ENCODE measurements at regions not wholly inside any gene's neighbourhood (a gene's known extent, or its start where the extent isn't known, plus 50 kb on each side); places are given as distances from the start of the nearest gene placed in this dataset.

DNA sequence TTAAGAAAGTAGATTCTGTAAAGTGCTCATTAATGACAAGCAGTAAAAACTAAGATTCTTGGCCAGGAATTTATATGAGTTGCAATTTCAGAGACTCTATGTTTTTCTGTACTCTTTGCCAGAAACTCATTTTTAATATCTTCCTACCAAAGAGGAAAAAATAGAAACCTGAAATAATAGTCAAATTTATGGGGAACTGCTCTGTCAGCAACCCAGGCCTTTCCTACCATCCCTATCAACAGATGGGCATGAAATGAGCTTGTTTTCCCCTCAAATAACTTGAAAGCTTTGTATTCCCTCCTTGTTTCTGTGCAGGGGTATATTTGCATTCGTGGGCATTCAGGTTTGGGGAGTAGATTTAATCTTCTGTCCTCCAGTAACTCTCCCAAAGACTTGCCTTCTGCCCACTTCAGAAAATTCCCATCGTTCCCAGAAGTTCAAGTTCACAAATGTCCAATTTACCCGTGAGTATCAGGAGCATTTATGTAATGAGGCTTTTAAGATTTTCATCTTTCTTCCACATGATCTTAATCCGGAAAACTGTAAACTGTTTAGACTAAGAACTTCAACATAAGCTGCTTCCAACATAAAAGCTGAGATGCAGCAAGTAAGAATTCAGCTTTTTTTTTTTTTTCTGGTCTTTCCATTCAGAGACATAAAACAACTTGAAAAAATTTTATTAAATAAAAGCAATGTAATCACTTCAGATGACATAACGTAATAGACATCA is 363.1 kb downstream of the EFNB2 start:
- no peak for DNase-seq (ENCODE audit: low spot score)

DNA sequence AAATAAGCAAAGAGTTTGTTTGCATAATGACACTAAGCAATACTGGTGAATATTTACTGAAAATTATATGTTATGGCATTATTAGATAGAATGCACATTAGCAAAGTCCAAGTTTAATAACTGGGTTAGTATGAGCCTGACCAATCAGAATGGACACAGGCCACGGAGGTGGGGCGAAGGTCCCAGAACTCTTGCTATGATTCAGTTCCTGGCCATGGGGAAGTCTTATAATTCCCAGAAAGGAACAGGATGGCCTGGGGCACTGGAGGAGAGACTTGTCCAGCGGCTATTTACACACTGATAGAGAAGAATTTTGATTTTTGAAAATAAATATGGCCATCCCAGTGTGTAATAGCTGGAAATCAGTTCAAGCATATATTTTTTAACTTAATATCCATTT is 372.0 kb downstream of the EFNB2 start:
- no peak for DNase-seq (ENCODE audit: low spot score)

DNA sequence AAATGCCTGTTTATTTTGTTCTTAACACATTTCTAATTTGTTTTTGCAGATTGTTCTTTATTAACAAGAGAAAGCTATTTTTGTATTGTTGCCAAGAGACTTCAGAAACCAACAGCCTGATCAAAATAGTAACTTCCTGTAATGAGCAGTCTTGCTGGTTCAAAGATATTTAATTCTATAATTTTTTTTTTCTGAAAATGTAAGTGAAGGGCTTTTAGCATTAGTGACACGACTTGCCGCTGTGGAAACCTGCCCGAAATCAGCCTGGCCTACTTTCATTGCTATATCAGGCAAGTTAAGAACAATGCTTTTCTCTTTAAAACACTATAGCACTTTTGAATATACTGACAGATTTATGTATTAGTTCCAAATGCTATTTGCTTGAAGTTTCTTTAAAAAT is 374.3 kb downstream of the EFNB2 start:
- no peak for DNase-seq (ENCODE audit: low spot score)

DNA sequence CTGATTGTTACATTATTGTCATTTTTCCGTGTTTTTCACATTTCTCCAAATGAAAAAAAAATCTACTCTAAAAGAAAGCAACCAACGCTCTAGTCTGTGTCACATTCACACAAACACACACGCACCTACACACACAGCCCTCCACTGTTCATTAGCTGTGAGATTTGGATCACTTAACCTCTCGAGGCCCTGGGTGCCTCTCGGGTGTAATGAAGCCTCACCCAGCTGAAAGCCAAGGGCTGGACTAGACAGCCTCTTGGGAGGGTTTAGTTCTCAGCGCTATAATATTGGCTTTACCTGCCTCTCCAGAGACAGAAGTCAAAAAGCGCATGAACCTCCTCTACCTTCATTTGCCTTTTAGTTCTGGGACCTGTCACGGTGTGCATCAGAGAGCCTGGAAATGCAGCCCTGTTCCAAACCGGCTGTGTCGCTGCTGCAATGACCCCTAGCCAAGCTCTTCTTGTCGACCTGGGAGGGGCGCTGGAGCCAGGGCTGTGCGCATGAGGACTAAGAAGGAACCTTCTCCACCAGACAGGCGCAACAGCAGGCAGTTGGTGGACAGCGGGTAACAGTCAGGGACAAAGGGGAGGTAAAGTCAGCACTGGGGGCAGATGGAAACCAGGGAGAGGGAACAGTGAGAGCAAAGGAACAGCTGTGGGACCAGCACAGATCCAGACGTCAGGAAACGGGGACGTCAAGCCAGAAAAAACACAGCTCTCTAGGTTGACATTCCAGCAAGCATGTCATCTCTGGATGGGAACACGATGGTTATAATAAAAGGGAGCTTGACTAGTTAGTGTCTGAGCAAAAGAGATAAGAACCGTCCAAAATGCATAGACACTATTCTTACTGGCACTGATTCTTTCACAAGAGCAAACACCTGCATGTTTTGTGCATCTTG is 375.9 kb downstream of the EFNB2 start:
- no peak for DNase-seq (ENCODE audit: low spot score)

DNA sequence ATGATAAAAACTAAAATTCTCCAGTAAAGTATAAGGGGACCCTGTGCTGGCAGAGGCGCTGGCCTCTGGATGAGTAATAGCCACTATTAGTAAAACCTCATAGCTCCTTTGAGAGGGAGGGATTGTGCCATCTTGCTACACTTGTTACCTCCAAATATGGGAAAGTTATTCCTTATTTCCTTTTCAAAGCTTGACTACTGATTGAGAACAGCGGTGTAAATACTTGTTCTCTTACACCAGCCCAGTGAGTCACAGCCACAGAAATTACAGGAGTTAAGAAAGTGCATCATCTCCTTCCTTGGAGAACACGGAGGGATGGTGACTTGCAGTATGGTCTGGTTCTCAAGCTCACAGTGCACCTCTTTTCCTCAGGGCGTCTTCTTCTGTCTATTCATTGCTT is 379.0 kb downstream of the EFNB2 start:
- DNase-seq (ENCODE audit: low spot score), result peak; percentile 56

DNA sequence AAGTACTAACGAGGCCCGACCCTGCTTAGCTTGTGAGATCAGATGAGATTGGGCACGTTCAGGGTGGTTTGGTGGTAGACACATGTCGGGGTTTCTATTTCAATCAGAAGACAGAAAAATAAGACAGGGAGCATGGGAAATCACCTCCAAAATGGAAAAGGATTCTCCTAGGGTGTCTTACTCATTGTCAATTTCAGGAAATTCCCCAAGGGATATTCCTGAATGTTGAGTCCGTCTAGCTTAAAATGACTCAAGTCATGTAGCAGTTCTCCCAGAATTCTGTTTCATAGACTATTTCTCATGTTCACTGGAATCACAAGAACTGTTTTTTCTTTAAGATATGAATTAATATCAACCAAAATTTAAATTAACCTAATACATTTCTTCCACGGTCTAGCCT is 380.1 kb downstream of the EFNB2 start:
- no peak for DNase-seq (ENCODE audit: low spot score)

DNA sequence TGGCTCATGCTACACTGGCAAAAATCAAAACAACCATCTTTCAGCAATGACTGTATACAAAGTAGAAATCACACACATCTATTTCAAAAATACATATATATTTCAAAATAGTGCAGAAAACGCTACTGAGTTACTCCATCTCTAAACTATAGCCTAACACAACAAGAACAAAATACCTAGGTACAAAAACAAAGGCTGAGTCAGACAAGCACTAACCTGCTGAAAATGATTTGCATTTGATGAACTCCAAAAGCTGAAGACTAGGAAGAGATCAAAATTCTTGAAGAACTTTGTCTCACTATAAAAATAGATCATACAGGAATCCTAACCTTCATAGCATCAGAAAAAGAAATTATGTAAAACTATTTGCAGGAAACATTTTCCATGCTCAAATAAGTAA is 381.6 kb downstream of the EFNB2 start:
- DNase-seq (ENCODE audit: low spot score), result no peak

DNA sequence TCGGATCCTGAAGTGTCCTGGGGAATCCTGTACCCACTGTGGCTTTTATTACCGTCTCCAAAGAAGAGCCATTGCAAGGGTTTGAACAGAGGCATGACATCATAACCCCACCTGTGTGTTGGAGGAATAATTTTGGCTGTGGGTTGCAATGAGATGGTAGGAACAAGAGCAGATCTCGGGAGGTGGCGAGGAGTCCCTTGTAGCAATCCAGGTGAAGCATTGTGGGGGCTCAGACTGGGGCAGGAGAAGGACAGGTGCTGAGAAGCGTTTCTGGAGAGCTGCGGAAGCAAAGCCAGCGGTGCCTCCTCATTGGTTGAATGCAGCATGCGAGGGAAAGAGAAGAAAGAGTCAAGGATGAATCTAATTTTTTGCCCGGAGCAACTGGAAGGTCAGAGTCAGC is 382.4 kb downstream of the EFNB2 start:
- no peak for DNase-seq (ENCODE audit: low spot score)

DNA sequence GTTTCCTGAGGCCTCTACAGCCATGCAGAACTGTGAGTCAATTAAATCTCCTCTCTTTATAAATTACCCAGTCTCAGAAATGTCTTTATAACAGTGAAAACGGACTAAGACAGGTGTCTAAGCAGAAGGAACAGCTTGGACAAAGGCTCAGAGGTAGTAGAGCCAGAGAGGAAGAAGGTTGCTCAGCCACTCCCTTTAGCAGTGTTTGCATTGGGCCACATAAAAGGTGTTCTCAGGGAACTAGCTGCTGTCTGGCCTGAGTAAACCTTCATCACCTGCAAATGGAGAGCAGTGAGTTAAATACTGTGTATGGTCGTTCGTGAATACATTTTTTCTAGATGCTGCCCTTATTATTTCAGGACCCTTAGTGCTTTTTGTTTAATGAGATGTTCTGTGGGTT is 383.4 kb downstream of the EFNB2 start:
- no peak for DNase-seq (ENCODE audit: low spot score)

DNA sequence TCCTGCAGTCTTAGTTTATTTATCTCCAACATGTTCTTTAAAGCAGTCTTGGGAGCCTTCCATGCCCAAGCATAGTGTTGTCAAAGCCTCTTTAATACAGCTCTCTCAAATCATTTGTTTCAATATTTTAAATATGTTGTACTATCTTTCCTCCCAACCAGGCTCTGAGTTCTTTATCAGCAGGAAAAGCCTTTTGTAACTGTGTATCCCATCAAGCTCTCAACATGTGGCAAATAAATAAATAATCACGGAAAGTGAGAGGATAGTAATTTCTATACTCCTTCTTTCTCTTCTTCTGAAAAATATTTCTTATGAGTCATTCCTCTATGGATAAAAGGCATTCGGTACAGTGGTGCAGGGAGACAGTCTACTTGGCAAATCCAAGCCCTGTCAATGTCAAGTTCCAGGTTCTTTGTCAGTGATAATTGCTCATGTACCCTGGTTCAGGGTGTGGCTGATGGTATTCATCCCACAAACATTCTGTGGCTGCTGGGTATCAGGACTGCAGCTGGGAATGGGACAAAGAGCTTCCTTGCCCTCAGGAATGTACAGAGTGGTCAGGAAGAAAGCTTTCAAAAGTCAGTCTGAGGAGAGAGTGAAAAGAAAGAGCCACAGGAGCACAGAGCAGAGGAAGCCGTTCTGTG is 384.3 kb downstream of the EFNB2 start:
- DNase-seq (ENCODE audit: low spot score), result peak; percentile 71

DNA sequence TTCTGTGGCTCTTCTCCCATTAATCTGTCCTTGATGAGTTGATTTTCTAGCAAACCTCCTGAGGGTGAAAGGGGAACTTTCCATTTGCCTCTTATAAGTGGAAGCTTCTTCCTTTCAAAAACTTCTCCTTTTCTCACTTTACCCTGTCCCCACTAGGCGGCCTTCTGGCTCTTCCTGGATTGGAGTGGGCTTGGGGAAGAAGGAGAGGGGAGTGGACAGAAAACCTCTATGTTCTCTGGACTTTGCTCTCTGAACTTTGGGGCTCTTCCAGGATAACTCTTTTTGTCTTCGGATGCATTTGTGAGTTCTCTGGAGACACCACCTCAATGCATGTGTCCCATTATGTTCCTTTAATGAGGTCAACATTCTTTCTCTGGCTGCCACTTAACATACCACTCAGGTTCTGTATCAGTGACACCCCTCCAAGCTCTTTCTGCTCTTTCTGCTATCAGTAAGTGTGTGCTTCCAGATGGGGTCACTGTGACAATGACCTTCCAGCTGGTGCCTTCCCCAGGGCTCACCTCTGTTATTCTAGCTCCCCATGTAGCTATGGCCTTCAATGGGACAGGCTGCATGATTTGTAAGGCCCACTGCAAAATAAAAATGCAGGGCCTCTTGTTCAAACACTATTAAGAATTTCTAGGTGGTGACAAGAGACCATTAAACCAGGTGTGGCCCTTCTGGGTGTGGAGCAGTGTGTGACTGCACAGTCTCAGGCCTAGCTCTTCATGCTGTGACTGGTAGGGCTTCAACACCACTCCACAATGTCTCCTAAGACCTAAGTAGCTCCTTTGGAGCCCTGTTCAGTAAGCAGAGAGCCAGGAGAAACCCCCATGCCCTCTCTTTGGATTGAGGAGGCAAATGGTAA is 389.2 kb downstream of the EFNB2 start:
- no peak for DNase-seq (ENCODE audit: low spot score)

DNA sequence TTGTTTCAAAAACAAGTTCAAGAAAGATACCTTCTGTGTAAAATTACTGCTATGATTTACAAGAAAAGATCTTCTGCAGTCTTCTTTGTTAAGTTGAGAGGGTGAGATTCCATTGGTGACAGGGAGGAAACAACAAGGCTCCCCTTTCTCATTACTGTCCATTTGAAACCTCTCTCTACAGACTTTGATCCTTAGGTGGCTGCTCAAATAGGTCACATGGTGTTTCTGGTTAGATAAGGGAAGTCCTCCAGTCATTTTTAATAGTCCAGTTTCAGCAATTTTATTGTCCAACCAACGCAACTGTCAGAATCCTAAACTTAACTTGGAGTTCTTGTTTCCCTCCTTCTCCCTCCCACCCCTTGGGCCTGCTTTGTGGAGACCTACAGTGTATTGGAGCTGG is 390.4 kb downstream of the EFNB2 start:
- no peak for DNase-seq (ENCODE audit: low spot score)

DNA sequence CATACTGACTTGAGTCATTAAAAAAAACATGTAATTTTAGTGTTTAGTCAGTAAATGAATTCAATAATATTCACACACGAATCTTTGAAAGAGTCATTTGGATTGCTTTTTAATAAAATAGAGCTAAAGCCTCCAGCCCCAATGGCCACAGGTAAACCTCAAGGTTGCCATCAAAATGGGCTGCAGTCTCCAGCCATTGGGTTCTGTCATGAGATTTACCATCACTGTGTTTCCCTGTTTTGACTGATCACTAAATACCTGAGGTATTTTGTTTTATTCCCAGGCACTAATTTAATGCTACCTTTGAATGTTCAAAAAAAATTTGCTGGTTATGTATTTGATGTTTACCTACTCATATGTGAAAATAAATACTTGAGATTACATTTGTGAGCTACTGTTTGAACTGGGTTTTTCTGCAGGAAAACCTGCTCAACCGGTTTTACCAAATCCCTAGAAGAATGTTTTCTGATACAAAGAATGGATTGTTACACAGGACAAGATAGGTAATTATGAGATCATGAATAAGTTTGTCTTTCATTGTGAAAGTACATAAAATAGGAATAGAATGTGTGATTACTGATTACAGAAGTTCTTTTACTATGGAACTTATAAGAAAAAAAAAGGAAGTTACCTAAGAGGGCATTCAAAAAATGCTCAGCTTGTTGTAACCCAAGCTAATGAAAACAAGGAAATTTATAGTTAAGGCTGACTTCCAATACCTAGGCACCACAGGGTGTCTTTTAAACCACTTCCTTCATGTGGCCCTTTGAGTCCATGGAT is 391.3 kb downstream of the EFNB2 start:
- no peak for DNase-seq (ENCODE audit: low spot score)

DNA sequence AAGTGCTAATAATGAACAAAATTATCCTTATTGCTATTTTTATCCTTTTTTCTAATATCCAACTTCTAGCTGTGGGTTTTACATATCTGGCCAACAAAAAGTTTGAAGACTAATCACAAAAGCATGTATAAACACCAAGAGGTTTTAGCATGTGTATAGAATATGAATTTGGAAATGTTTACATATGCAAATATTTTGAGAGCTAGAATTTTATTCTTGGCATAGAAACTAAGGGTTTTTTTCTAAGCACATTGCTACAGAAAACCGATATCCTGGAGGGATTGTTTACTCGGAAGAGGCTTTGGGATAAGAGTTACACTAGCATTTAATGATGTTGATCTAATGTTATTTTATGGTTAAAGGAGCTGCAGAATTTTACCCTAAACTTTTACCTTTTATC is 392.1 kb downstream of the EFNB2 start:
- peak; percentile 28 for DNase-seq (ENCODE audit: low spot score)

DNA sequence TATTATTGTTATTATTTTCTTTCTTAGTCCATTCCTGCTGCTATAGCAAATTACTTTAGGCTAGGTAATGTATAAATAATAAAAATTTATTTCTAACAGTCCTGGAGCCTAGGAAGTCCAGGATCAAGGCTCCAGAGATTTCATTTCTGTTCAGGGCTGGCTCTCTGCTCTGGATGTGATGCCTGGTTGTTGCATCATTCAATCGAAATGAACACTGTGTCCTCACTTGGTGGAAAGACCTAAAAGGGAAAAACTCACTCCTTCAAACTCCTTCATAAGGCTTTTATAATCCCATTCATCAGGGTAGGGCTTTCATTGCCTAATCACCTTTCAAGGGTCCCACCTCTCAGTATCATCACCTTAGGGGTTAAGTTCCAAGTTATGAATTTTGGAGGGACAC is 395.0 kb downstream of the EFNB2 start:
- DNase-seq (ENCODE audit: low spot score), result no peak

DNA sequence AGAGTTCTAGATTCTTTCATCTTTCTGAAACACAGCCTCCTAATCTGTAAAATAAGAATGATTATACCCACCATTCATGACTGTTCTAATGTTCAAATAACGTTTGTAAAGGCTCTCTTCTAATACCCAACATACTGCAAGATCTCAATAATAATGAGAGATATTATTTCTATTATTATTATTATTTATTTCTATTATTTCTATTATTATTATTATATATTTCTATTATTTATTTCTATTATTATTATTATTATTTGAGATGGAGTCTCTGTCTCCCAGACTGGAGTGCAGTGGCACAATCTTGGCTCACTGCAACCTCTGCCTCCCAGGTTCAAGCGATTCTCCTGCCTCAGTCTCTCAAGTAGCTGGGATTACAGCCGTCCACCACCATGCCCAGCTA is 395.5 kb downstream of the EFNB2 start:
- no peak for DNase-seq (ENCODE audit: low spot score)

DNA sequence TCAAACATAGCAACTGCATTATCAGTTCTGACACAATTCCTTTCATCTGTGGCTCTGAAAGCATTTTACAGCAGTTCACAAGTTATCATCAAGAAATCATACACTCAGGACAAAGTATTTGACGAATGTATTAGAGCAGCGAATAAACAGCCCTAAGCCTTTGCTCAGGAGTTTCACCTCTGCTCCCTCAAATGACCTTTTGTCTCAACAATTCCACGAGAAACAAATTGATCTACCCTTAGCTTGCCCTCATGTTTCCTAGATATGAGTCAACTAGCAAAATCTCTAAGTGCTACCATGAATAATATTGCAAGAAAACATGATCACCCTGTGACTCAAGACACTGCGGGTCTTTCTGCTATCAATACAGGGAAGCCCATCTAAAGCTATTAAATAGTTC is 396.1 kb downstream of the EFNB2 start:
- DNase-seq (ENCODE audit: low spot score), result no peak

DNA sequence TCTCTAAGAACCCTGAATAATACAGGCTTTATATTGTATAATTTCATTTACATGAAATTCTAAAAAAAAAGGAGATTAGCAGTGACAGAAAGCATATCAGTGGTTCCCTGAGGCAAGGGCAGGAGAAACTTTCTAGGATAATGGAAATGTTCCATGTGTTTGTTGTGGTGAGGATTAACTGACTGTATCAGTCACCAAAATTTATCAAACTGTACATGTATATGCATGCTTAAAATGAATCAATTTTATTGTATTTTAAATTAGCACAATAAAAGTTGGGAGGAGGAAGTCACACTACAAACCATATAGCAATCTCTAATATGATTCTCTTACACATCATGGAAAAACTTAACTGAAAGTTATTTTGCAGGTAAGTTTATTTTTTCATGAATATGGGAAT is 396.8 kb downstream of the EFNB2 start:
- DNase-seq (ENCODE audit: low spot score), result no peak

DNA sequence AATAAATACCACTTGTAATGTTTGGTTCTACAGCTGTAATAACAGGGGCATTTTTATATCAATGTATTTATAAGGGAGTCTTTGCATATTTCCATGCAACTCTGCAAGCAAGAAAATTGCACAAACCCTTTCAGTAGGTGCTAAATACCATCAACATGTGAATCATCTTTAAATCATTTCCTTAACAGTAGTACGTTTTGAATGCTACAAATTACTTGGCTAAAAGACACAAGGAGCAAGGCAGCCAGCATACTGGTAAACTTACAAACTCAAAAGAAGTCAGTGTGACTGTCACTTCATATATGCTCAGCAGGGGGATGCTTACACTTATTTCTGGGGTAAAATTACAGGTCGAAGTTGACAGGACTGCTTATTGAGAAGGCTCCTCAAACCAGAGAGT is 402.4 kb downstream of the EFNB2 start:
- DNase-seq (ENCODE audit: low spot score), result peak; percentile 14

DNA sequence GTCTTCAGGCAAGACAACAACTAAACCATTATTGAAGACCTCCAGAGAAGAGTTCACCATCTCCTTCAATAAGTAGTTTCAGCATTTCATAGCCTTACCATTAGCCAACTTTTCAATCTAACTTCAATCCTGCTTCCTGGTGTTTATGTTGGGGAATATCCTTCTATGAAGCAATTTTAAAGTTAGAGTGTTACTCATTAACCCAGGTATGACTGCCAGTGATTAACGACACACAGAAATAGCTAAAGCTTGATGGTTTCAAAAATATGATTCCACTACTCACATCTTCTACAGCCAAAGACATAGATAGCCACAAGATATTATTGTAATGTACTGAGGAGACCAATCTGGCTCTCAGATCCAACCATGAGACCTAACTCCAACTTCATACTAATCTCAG is 403.2 kb downstream of the EFNB2 start:
- no peak for DNase-seq (ENCODE audit: low spot score)

DNA sequence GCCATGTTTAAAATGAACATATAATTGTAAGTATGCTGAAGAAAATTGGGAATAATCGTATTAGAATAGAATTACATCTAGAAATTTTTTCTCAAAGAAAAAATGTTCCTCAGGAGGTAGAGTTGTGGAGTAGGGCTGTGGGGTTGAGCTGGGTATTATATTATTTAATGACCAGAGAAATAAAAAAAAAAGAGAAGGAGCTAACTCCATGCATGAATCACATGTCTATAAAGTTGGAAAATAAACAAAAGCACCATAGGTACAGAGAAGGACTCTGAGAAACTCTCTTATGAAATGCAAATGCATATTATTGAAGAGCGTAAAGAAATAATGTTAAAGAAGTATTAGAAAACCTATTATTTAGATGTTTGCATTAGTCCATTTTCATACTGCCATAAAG is 405.5 kb downstream of the EFNB2 start:
- DNase-seq (ENCODE audit: low spot score), result no peak
